HG02759 (cell line): ENCODE measurements at regions not wholly inside any gene's neighbourhood (a gene's known extent, or its start where the extent isn't known, plus 50 kb on each side); places are given as distances from the start of the nearest gene placed in this dataset.
"Not testable (repeated sequence)": the region's sequence is repeated elsewhere in the genome, so short reads cannot be mapped to it uniquely, and the experiment has no call there.

Source experiments
- ATAC-seq: cut with Tn5 transposase; IDR thresholded peaks from one replicate; pipeline ENCODE4 v1.9.1; 2021; ENCODE audit warnings: mild to moderate bottlenecking, moderate library complexity; ENCODE audit not compliant: unreplicated experiment

GRCh38 chr2:87476223-87476872 is 271.5 kb upstream of the PLGLB2 start:
- ATAC-seq, result not testable (repeated sequence)

- not testable (repeated sequence) for ATAC-seq
Measured at GRCh38 chr2:87476936-87477335, 271.0 kb upstream of the PLGLB2 start.

- not testable (repeated sequence) for ATAC-seq
Measured at GRCh38 chr2:87477669-87478428, 270.0 kb upstream of the PLGLB2 start.

GRCh38 chr2:87478911-87479310 is 269.0 kb upstream of the PLGLB2 start:
- ATAC-seq, result not testable (repeated sequence)

GRCh38 chr2:87483093-87483680 is 264.7 kb upstream of the PLGLB2 start:
- ATAC-seq, result not testable (repeated sequence)

- ATAC-seq, result not testable (repeated sequence)
Measured at GRCh38 chr2:87484363-87484762, 263.5 kb upstream of the PLGLB2 start.

GRCh38 chr2:87485455-87485854 is 262.4 kb upstream of the PLGLB2 start:
- ATAC-seq, result not testable (repeated sequence)

GRCh38 chr2:87485884-87486283 is 262.0 kb upstream of the PLGLB2 start:
- peak; percentile 95 for ATAC-seq

GRCh38 chr2:87486413-87486812 is 261.5 kb upstream of the PLGLB2 start:
- ATAC-seq, result not testable (repeated sequence)

- ATAC-seq, result not testable (repeated sequence)
Measured at GRCh38 chr2:87488021-87488420, 259.9 kb upstream of the PLGLB2 start.

GRCh38 chr2:87488991-87489390 is 258.9 kb upstream of the PLGLB2 start:
- ATAC-seq, result not testable (repeated sequence)

- not testable (repeated sequence) for ATAC-seq
Measured at GRCh38 chr2:87494846-87495245, 253.0 kb upstream of the PLGLB2 start.

- ATAC-seq, result not testable (repeated sequence)
Measured at GRCh38 chr2:87495455-87495854, 252.4 kb upstream of the PLGLB2 start.

GRCh38 chr2:87496036-87497006 is 251.6 kb upstream of the PLGLB2 start:
- peak; percentile 80 for ATAC-seq

GRCh38 chr2:87497135-87497534 is 250.8 kb upstream of the PLGLB2 start:
- not testable (repeated sequence) for ATAC-seq

GRCh38 chr2:87497700-87498099 is 250.2 kb upstream of the PLGLB2 start:
- not testable (repeated sequence) for ATAC-seq

GRCh38 chr2:87498169-87498853 is 249.6 kb upstream of the PLGLB2 start:
- ATAC-seq, result peak; percentile 78

- not testable (repeated sequence) for ATAC-seq
Measured at GRCh38 chr2:87498854-87499238, 249.0 kb upstream of the PLGLB2 start.

- not testable (repeated sequence) for ATAC-seq
Measured at GRCh38 chr2:87499860-87500259, 248.0 kb upstream of the PLGLB2 start.

GRCh38 chr2:87500421-87500820 is 247.5 kb upstream of the PLGLB2 start:
- not testable (repeated sequence) for ATAC-seq
